GM19395 (cell line): ENCODE measurements at regions not wholly inside any gene's neighbourhood (a gene's known extent, or its start where the extent isn't known, plus 50 kb on each side); places are given as distances from the start of the nearest gene placed in this dataset.
"Not testable (repeated sequence)": the region's sequence is repeated elsewhere in the genome, so short reads cannot be mapped to it uniquely, and the experiment has no call there.

ENCODE experiments used
- ATAC-seq: cut with Tn5 transposase; IDR thresholded peaks from one replicate; pipeline ENCODE4 v1.9.1; 2021; ENCODE audit warnings: mild to moderate bottlenecking, moderate library complexity; ENCODE audit not compliant: unreplicated experiment

GRCh38 chr6:4274382-4275082 lies 139.2 kb upstream of the ECI2 start:
- ATAC-seq: no peak

DNA sequence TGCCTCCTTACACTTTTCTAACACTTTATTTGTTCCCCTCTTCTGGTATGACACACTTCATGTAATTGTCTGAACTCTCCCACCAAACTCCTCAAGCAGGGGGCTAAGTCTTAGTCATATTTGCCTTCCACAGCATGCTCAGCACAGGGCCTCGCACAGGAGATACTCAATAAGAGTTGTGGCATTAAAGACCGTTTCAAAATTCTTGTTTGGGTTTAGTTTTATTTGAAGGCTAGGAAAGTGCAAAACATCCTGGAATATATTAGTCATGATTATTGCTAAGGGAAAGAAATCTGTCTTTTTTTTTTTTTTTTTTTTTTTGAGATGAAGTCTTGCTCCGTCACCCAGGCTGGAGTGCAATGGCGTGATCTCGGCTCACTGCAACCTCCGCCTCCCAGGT lies 137.6 kb upstream of the ECI2 start:
- no peak for ATAC-seq

- no peak for ATAC-seq
These were observed 136.5 kb upstream of the ECI2 start for GRCh38 chr6:4271761-4272470.

DNA sequence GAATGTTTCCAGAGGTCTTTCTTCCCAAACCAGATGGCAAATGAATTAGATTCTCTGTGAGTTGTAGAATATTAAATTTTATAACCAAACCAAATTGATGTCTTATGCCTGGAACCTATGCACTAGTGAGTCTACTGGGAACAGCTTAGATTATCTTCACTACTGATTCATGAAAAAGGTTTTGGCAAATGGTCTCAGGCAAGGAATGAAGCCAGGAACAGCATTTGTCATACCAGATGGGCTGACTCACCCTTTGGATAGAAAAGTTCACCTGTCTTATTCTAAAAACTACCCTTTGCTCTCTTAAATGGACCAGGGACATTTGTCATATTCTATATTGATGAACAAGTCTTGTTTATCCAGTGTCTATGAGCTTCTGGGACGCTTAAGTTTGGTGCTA lies 135.4 kb upstream of the ECI2 start:
- ATAC-seq: no peak

- ATAC-seq: no peak
These were observed 134.6 kb upstream of the ECI2 start for GRCh38 chr6:4270001-4270400.

DNA sequence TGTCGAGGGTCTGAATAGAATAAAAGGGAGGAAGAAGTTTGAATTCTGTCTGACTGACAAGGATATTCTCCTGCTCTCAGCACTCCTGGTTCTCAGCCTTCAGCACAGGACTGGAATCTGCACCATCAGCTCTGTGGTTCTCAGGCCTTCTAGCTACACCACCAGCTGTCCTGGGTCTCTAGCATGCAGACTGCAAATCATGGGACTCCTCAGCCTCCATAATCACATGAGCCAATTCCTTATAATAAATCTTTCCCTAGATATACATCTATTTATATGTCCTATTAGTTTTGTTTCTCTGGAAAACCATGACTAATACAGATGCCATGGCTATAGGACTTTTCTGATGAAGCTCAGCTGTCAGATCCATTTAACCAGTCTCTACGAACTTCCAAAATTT lies 132.8 kb upstream of the ECI2 start:
- ATAC-seq: no peak

GRCh38 chr6:4265740-4266139 lies 130.4 kb upstream of the ECI2 start:
- ATAC-seq: no peak

DNA sequence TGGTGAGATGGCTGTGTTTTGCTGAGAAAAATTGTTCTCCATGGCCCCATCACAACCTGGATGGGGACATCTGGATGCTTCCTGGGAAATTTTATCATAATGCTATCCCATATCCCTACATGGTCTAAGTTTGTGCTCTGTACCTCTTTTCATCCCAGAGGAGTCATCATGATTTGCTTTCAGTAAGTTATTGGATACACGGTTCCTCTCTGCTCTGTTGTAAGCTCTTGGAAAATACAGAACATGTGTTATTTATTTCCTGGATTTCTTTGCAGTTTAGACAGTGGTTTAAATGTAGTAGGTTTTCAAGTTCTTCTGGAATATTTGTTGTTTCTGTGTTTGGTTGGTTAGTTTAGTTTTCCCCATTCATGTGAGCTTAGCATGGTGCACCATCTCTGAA lies 129.2 kb upstream of the ECI2 start:
- ATAC-seq: no peak

- ATAC-seq: no peak
These were observed 128.7 kb upstream of the ECI2 start for GRCh38 chr6:4264081-4264480.

GRCh38 chr6:4262526-4262925 lies 127.2 kb upstream of the ECI2 start:
- no peak for ATAC-seq

- no peak for ATAC-seq
These were observed 124.0 kb upstream of the ECI2 start for GRCh38 chr6:4259391-4259790.

DNA sequence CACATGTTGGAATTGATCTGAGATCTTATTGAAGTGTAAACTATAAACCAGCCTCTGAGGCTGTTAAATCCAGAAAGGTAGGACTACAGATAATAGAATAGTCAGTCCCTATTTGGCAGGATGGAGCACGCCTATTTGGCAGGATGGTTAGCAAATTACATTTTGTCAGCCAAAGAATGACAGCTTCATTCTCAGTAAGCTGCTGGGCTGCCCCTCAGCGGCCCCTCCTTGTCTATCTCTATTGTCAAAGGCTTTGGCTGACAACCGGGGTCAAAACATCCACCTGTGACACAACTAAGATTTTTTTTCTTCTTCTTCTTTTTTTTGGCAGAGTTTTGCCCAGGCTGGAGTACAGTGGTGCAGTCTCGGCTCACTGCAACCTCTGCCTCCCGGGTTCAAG lies 123.4 kb upstream of the ECI2 start:
- ATAC-seq: no peak

DNA sequence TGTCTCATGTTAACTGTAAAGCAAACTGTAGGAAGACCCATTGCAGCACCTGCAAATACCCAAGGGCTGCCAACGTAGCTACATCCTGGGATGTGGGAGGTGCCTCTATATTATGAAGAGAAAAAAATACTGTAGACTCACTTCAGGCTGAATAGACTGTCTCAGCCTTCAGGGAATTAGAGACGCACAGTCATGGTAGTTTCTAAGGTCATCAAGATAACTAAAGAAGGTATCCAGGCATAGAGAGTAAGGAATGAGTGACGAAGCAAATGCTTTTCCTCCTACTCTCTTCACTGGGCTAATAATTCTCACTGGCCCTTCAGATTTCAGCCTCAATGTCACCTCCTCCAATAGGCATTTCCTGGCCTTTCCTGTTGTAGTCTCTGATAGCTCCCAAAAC lies 121.6 kb upstream of the ECI2 start:
- ATAC-seq: no peak

DNA sequence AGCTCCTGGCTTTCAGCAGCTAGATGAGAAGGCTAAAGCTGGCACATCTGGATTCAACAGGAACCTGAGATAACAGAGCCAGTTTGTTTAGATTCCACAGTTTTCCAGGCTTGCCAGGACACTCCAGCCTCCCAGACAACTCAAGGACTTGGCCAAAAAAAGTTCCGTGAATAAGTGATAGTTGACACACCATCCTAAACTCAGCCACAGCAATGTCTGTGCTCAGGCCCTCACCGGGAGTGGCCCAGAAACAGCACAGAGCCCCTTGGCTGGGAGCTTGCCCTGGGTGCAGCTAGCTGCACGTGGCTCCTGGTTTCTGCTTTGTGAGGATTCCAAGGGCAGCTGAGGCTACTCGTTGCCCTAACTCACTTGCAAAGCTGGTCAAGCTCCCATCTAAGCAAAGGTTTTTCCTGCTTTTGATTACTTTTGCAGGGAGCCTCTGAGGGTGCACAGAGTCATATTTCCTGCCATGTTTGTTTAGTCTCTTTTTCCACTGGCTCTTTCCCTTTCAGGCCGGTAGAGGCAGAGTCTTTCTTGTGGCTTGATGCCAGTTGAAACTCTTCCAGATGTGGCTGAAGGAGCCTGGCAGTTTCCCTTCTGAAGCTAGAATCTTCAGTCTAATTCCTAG lies 118.3 kb upstream of the ECI2 start:
- ATAC-seq: no peak

- not testable (repeated sequence) for ATAC-seq
These were observed 117.1 kb upstream of the ECI2 start for GRCh38 chr6:4252445-4252844.

DNA sequence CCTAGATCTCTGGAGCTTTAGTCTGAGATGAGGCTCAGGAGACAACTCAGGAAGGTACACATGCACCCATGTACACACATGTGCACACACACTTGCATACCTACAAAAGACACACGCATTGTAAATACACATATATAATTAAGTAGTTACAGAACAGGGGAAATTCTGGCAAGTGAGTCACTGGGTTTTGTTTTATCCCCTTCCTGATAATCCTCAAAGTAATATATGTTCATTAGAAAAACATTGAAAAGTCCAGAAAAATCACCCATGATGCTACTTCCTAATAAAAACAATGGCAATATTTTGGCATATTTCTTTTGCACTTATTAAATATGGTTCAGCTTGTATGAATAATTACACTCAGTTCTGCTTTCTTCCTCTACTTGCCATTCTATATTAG lies 115.3 kb upstream of the ECI2 start:
- no peak for ATAC-seq

- ATAC-seq: not testable (repeated sequence)
These were observed 108.5 kb upstream of the ECI2 start for GRCh38 chr6:4243832-4244231.

GRCh38 chr6:4243237-4243636 lies 107.9 kb upstream of the ECI2 start:
- no peak for ATAC-seq

DNA sequence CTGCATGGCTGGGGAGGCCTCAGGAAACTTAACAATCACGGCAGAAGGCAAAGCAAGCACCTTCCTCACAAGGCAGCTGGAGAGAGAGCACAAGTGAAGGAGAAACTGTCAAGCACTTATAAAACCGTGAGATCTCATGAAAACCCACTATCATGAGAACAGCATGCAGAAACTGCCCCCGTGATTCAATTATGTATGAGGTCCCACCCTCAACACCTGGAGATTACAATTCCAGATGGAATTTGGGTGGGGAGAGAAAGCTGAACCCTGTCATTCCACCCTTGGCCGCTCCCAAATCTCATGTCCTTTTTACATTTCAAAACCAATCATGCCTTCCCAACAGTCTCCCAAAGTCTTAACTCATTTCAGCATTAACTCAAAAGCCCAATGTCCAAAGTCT lies 107.2 kb upstream of the ECI2 start:
- no peak for ATAC-seq

- ATAC-seq: no peak
These were observed 104.8 kb upstream of the ECI2 start for GRCh38 chr6:4240148-4240547.

DNA sequence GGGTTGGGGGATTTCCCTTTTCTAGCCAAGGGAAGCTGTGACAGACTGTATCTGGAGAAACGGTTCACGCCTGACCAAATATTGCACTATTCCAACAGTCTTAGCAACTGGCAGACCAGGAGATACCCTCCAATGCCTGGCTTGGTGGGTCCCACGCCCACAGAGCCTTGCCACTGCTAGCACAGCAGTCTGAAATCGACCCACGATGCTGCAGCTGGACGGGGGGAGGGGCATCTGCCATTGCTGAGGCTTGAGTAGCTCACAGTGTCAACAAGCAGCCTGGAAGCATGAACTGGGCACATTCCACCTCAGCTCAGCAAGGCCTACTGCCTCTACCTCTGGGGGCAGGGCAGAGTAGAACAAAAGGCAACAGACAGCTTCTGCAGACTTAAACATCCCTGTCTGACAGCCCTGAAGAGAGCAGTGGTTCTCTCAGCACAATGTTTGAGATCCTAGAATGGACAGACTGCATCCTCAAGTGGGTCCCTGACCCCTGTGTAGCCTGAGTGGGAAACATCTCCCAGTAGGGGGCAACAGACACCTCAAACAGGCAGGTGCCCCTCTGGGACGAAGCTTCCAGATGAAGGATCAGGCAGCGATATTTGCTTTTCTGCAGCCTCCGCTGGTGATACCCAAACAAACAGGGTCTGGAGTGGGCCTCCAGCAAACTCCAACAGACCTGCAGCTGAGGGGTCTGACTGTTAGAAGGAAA lies 89.9 kb upstream of the ECI2 start:
- no peak for ATAC-seq
